Breast epithelium (tissue), 3 donors: ENCODE measurements at regions not wholly inside any gene's neighbourhood (a gene's known extent, or its start where the extent isn't known, plus 50 kb on each side); places are given as distances from the start of the nearest gene placed in this dataset.

Experiments used
- POLR2A ChIP-seq: fragments of 450-650 bp; IDR thresholded peaks from one replicate; pipeline ENCODE4 v1.6.1; 2016; ENCODE audit warnings: antibody characterized with exemption, mild to moderate bottlenecking, moderate library complexity
- POLR2AphosphoS5 ChIP-seq, 3 donors: sonication (generic); formaldehyde crosslinking; IDR thresholded peaks; one replicate each; pipeline ENCODE4 v1.6.1; 2017; ENCODE audit warnings: antibody characterized with exemption in 3 of 3
- TF ChIP-seq, protein P1 (sequence below), 3 donors: fragments of 450-650 bp; IDR thresholded peaks; one replicate each; pipeline ENCODE4 v1.5.1; 2016 to 2017; ENCODE audit warnings: antibody characterized with exemption in 3 of 3, mild to moderate bottlenecking in 3 of 3, moderate library complexity in 3 of 3

DNA sequence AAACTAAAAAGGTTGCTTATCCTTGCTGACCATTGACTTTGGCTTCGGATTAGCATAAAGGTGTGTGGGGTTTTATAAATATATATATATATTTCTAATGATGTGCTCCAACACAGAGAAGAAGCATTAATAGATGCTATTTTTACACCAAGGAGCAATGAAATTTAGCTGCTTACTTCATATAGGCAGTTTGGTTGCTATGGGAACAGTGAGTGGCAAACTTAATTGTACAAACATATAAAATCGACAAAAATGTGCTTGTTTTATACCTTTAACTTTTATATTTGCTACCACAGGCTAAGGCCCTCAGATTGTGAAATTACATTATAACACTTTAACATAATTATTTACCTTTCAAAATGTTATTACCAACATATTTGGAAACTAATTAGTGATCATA is 303.4 kb downstream of the SEC23A start:
- TF ChIP-seq, protein P1, sequence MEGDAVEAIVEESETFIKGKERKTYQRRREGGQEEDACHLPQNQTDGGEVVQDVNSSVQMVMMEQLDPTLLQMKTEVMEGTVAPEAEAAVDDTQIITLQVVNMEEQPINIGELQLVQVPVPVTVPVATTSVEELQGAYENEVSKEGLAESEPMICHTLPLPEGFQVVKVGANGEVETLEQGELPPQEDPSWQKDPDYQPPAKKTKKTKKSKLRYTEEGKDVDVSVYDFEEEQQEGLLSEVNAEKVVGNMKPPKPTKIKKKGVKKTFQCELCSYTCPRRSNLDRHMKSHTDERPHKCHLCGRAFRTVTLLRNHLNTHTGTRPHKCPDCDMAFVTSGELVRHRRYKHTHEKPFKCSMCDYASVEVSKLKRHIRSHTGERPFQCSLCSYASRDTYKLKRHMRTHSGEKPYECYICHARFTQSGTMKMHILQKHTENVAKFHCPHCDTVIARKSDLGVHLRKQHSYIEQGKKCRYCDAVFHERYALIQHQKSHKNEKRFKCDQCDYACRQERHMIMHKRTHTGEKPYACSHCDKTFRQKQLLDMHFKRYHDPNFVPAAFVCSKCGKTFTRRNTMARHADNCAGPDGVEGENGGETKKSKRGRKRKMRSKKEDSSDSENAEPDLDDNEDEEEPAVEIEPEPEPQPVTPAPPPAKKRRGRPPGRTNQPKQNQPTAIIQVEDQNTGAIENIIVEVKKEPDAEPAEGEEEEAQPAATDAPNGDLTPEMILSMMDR (IDR thresholded peaks at IDR 0.05) = no peak
- TF ChIP-seq POLR2AphosphoS5 (IDR thresholded peaks at IDR 0.05) (no peak), POLR2A (no peak)
